HT-29 (cell line): ENCODE measurements at regions not wholly inside any gene's neighbourhood (a gene's known extent, or its start where the extent isn't known, plus 50 kb on each side); places are given as distances from the start of the nearest gene placed in this dataset.
"Not testable (repeated sequence)": the region's sequence is repeated elsewhere in the genome, so short reads cannot be mapped to it uniquely, and the experiment has no call there.

ENCODE experiments used
- DNase-seq: peaks from one replicate; pipeline ENCODE4 v3.0.0-alpha.2; 2015; ENCODE audit warnings: low spot score

- DNase-seq = no peak
Observed at GRCh38 chr4:175277816-175278215, 359.7 kb downstream of the ADAM29 start.

- no peak for DNase-seq
Observed at GRCh38 chr4:175280153-175280552, 362.0 kb downstream of the ADAM29 start.

- DNase-seq = no peak
Observed at GRCh38 chr4:175281894-175282293, 363.7 kb downstream of the ADAM29 start.

GRCh38 chr4:175282407-175282806, 364.2 kb downstream of the ADAM29 start:
- DNase-seq = no peak

GRCh38 chr4:175290401-175290800, 372.2 kb downstream of the ADAM29 start:
- no peak for DNase-seq

- DNase-seq = no peak
Observed at GRCh38 chr4:175297965-175298565, 379.9 kb downstream of the ADAM29 start.

GRCh38 chr4:175306436-175306835, 388.3 kb downstream of the ADAM29 start:
- no peak for DNase-seq

GRCh38 chr4:175307326-175307725, 389.2 kb downstream of the ADAM29 start:
- no peak for DNase-seq

GRCh38 chr4:175308236-175308635, 390.1 kb downstream of the ADAM29 start:
- no peak for DNase-seq

- no peak for DNase-seq
Observed at GRCh38 chr4:175309041-175309440, 390.9 kb downstream of the ADAM29 start.

- no peak for DNase-seq
Observed at GRCh38 chr4:175325230-175325629, 407.1 kb downstream of the ADAM29 start.

- DNase-seq = no peak
Observed at GRCh38 chr4:175326796-175327195, 408.6 kb downstream of the ADAM29 start.

- DNase-seq = no peak
Observed at GRCh38 chr4:175330236-175330635, 412.1 kb downstream of the ADAM29 start.

- no peak for DNase-seq
Observed at GRCh38 chr4:175330652-175331051, 412.5 kb downstream of the ADAM29 start.

GRCh38 chr4:175335331-175335730, 417.2 kb downstream of the ADAM29 start:
- DNase-seq = no peak

GRCh38 chr4:175336570-175336969, 418.4 kb downstream of the ADAM29 start:
- DNase-seq = not testable (repeated sequence)

GRCh38 chr4:175339100-175339707, 421.0 kb downstream of the ADAM29 start:
- no peak for DNase-seq

GRCh38 chr4:175341203-175341755, 423.1 kb downstream of the ADAM29 start:
- no peak for DNase-seq

GRCh38 chr4:175346376-175346775, 428.2 kb downstream of the ADAM29 start:
- no peak for DNase-seq

GRCh38 chr4:175350246-175350645, 432.1 kb downstream of the ADAM29 start:
- DNase-seq = no peak

GRCh38 chr4:175351473-175351872, 433.3 kb downstream of the ADAM29 start:
- no peak for DNase-seq

GRCh38 chr4:175369087-175369486, 443.0 kb downstream of the GPM6A start:
- no peak for DNase-seq

- no peak for DNase-seq
Observed at GRCh38 chr4:175371091-175371490, 441.0 kb downstream of the GPM6A start.
